HCT116 (cell line): ENCODE measurements at regions not wholly inside any gene's neighbourhood (a gene's known extent, or its start where the extent isn't known, plus 50 kb on each side); places are given as distances from the start of the nearest gene placed in this dataset.

Source experiments
- ATAC-seq: fragments of 200-7000 bp; cut with Tn5 transposase; 2 replicates; pipeline ENCODE4 v1.9.1; 2020; ENCODE audit warnings: mild to moderate bottlenecking, moderate library complexity
- BruUV-seq: library from RNA; stranded (reverse); fragments of 400-500 nt; replicated peaks from 2 replicates; lab custom pipeline; 2021; lab: Mats Ljungman, UMichigan
- CTCF ChIA-PET: fragments of 300-600 bp; sonication (Branson Sonifier 250); formaldehyde crosslinking; loops from one replicate; lab custom pipeline; 2021; ENCODE audit warnings: antibody characterized with exemption; lab: Charles Lee
- POLR2A ChIA-PET: fragments of 300-600, 350-600 bp; sonication (Branson Sonifier 250); formaldehyde crosslinking; loops from one replicate; lab custom pipeline; 2021; ENCODE audit warnings: antibody characterized with exemption; lab: Charles Lee
- RAD21 ChIA-PET, 2 experiments: fragments of 300-600 bp; sonication (Branson Sonifier 250); formaldehyde crosslinking; loops; one replicate each; lab custom pipeline; 2023; ENCODE audit warnings: low total read pairs in 2 of 2; ENCODE audit not compliant: uncharacterized antibody in 2 of 2, unreplicated experiment in 2 of 2, low non-redundant PET in 1 of 2; lab: Charles Lee
- DNase-seq: peaks from one replicate; pipeline ENCODE4 v3.0.0-alpha.2; 2010; ENCODE audit warnings: low read depth, low spot score
- H2AFZ ChIP-seq: fragments of 200-600 bp; shearing (Covaris generic), sonication (generic); 2 replicates; pipeline ENCODE4 v1.6.1; 2017; ENCODE audit warnings: low read depth, mixed run types, mixed read lengths, antibody characterized with exemption, low read length; ENCODE audit not compliant: poor library complexity, severe bottlenecking
- H3K27ac ChIP-seq: 2 replicates; pipeline ENCODE4 v1.5.1; 2012; ENCODE audit warnings: low read depth, low read length
- H3K27me3 ChIP-seq: fragments of 200-600 bp; sonication (generic); 2 replicates; pipeline ENCODE4 v1.6.1; 2016; ENCODE audit warnings: mixed run types, low read length, mixed read lengths; ENCODE audit not compliant: insufficient read depth
- H3K36me3 ChIP-seq, 2 experiments: fragments of 200-500 bp in 1 of 2; fragments of 200-600 bp in 1 of 2; sonication (Bioruptor generic) in 1 of 2; sonication (generic) in 1 of 2; 2 replicates each; pipeline versions ENCODE4 v1.5.1 to v1.6.1; 2014 to 2016; ENCODE audit warnings: low read length in 2 of 2, inconsistent platforms in 1 of 2, mixed read lengths in 1 of 2, mixed run types in 1 of 2; ENCODE audit not compliant: insufficient read depth in 2 of 2, control insufficient read depth in 1 of 2
- H3K4me1 ChIP-seq, 2 experiments: fragments of 200-600 bp in 1 of 2; sonication (generic) in 1 of 2; 2 replicates each; pipeline versions ENCODE4 v1.5.1 to v1.6.1; 2012 to 2017; ENCODE audit warnings: low read length in 2 of 2, inconsistent platforms in 1 of 2, mild to moderate bottlenecking in 1 of 2, mixed read lengths in 1 of 2, mixed run types in 1 of 2, moderate library complexity in 1 of 2; ENCODE audit not compliant: insufficient read depth in 2 of 2, control insufficient read depth in 1 of 2
- H3K4me2 ChIP-seq: fragments of 200-600 bp; sonication (generic); 2 replicates; pipeline ENCODE4 v1.6.1; 2017; ENCODE audit warnings: mixed run types, low read length, mixed read lengths
- H3K4me3 ChIP-seq, 2 experiments: fragments of 200-600 bp in 1 of 2; sonication (generic) in 1 of 2; replicated peaks in 1 of 2; 2 replicates each; pipeline ENCODE4 v1.5.1; 2011 to 2016; ENCODE audit warnings: low read length in 2 of 2, control low read depth in 1 of 2, low read depth in 1 of 2, mild to moderate bottlenecking in 1 of 2, mixed read lengths in 1 of 2, mixed run types in 1 of 2
- H3K79me2 ChIP-seq: fragments of 200-600 bp; sonication (generic); 2 replicates; pipeline ENCODE4 v1.6.1; 2017; ENCODE audit warnings: mild to moderate bottlenecking, mixed run types, low read length, moderate library complexity, mixed read lengths; ENCODE audit not compliant: insufficient read depth
- H3K9ac ChIP-seq: fragments of 200-600 bp; sonication (generic); 2 replicates; pipeline ENCODE4 v1.6.1; 2016; ENCODE audit warnings: low read length, mixed read lengths
- H3K9me2 ChIP-seq: fragments of 200-600 bp; sonication (generic), shearing (Covaris generic); 2 replicates; pipeline ENCODE4 v1.6.1; 2017; ENCODE audit warnings: mixed run types, mild to moderate bottlenecking, moderate library complexity; ENCODE audit not compliant: insufficient read depth
- H3K9me3 ChIP-seq, 2 experiments: fragments of 200-500 bp in 1 of 2; fragments of 200-600 bp in 1 of 2; sonication (Bioruptor generic) in 1 of 2; sonication (generic) in 1 of 2; 2 replicates each; pipeline ENCODE4 v1.6.1; 2014 to 2017; ENCODE audit warnings: low read length in 2 of 2, mixed read lengths in 2 of 2, inconsistent platforms in 1 of 2, low read depth in 1 of 2, mild to moderate bottlenecking in 1 of 2, mixed run types in 1 of 2, moderate library complexity in 1 of 2; ENCODE audit not compliant: control insufficient read depth in 1 of 2, insufficient read depth in 1 of 2
- H4K20me1 ChIP-seq: fragments of 200-600 bp; sonication (generic), shearing (Covaris generic); 2 replicates; pipeline ENCODE4 v1.6.1; 2017; ENCODE audit warnings: mixed run types, mild to moderate bottlenecking, moderate library complexity; ENCODE audit not compliant: insufficient read depth
- EZH2phosphoT487 ChIP-seq: fragments of 200-600 bp; IDR thresholded peaks from 2 replicates; pipeline ENCODE4 v1.6.1; 2018; ENCODE audit warnings: antibody characterized with exemption, borderline replicate concordance
- YY1 ChIP-seq: IDR thresholded peaks from 2 replicates; pipeline ENCODE4 v1.6.1; 2011; ENCODE audit warnings: low read length, low read depth, moderate library complexity, mild to moderate bottlenecking; ENCODE audit not compliant: insufficient replicate concordance; ENCODE audit errors: extremely low read depth
- ZFX ChIP-seq: fragments of 450-650 bp; IDR thresholded peaks from 2 replicates; pipeline ENCODE4 v1.6.1; 2017
- intact Hi-C: fragments of 100-400 bp; cut with micrococcal nuclease; formaldehyde crosslinking; loops from 2 replicates; pipeline ENCODE4 v1.10.0; 2022
- TF ChIP-seq, protein P1 (sequence below): IDR thresholded peaks from 2 replicates; pipeline ENCODE4 v1.6.1; 2011; ENCODE audit warnings: mild to moderate bottlenecking, low read length, moderate library complexity; ENCODE audit not compliant: insufficient replicate concordance; ENCODE audit errors: extremely low read depth
- TF ChIP-seq, protein P2 (sequence below), 3 experiments: fragments of 200-600 bp in 1 of 3; sonication (generic) in 1 of 3; IDR thresholded peaks in 2 of 3; conservative IDR thresholded peaks in 1 of 3; 2 replicates each; pipeline ENCODE4 v1.5.1; 2012 to 2017; ENCODE audit warnings: low read depth in 2 of 3, low read length in 2 of 3, antibody characterized with exemption in 1 of 3, borderline replicate concordance in 1 of 3, control low read depth in 1 of 3, mild to moderate bottlenecking in 1 of 3, mixed read lengths in 1 of 3, mixed run types in 1 of 3, moderate library complexity in 1 of 3; ENCODE audit not compliant: insufficient read depth in 1 of 3
- TF ChIP-seq, protein P3 (sequence below): IDR thresholded peaks from 2 replicates; pipeline ENCODE4 v1.6.1; 2012

DNA sequence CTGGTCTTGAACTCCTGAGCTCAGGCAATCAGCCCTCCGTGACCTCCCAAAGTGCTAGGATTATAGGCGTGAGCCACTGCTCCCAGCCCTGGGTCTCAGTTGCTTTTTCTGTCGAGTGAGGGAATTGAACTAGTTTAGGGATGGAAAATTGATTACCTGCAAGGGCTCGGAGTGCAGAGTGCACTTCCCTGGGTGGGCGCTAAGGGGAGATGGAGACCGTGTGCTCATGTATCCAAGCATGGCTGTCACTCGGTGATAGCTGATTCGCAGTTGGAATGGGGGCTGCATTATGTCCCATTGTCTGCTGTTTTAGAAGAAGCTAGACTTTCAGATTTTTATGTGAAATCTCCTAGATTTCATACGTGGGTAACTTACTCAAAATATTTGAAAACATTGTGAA lies 139.9 kb upstream of the RFC3 start:
- no peaks in the 10 kb centered on the region; the same call in 1 of the 2 replicates for H4K20me1 ChIP-seq
- H3K4me2 ChIP-seq, result no peak overlapping the region
- no peaks in the 10 kb centered on the region for H3K9me2 ChIP-seq
- TF ChIP-seq, protein P1, sequence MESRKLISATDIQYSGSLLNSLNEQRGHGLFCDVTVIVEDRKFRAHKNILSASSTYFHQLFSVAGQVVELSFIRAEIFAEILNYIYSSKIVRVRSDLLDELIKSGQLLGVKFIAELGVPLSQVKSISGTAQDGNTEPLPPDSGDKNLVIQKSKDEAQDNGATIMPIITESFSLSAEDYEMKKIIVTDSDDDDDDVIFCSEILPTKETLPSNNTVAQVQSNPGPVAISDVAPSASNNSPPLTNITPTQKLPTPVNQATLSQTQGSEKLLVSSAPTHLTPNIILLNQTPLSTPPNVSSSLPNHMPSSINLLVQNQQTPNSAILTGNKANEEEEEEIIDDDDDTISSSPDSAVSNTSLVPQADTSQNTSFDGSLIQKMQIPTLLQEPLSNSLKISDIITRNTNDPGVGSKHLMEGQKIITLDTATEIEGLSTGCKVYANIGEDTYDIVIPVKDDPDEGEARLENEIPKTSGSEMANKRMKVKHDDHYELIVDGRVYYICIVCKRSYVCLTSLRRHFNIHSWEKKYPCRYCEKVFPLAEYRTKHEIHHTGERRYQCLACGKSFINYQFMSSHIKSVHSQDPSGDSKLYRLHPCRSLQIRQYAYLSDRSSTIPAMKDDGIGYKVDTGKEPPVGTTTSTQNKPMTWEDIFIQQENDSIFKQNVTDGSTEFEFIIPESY, result no peak
- TF ChIP-seq EZH2phosphoT487 (no peak), ZFX (no peak), YY1 (no peak)
- TF ChIP-seq, protein P2, sequence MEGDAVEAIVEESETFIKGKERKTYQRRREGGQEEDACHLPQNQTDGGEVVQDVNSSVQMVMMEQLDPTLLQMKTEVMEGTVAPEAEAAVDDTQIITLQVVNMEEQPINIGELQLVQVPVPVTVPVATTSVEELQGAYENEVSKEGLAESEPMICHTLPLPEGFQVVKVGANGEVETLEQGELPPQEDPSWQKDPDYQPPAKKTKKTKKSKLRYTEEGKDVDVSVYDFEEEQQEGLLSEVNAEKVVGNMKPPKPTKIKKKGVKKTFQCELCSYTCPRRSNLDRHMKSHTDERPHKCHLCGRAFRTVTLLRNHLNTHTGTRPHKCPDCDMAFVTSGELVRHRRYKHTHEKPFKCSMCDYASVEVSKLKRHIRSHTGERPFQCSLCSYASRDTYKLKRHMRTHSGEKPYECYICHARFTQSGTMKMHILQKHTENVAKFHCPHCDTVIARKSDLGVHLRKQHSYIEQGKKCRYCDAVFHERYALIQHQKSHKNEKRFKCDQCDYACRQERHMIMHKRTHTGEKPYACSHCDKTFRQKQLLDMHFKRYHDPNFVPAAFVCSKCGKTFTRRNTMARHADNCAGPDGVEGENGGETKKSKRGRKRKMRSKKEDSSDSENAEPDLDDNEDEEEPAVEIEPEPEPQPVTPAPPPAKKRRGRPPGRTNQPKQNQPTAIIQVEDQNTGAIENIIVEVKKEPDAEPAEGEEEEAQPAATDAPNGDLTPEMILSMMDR (IDR thresholded peaks at IDR 0.05 in 2 of 3, conservative IDR thresholded peaks at IDR 0.05 in 1 of 3; ENCODE audit: borderline replicate concordance in 1 of 3, insufficient read depth in 1 of 3, low read depth in 2 of 3, low read length in 2 of 3), result peak in 1 of 3 experiments; percentile 14; a peak in 1 of 6 replicates
- TF ChIP-seq, protein P3, sequence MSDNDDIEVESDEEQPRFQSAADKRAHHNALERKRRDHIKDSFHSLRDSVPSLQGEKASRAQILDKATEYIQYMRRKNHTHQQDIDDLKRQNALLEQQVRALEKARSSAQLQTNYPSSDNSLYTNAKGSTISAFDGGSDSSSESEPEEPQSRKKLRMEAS, result no peak
- no peak overlapping the region for H3K9ac ChIP-seq
- 0 out of 4 replicates have a peak, but pooled peaks cover 0 to 4% of the 10 kb centered on the region in 2 experiments for H3K4me1 ChIP-seq
- H3K36me3 ChIP-seq, result no peaks in the 10 kb centered on the region
- H3K27ac ChIP-seq, result no peak overlapping the region
- RAD21 ChIA-PET, result no interaction called here
- H3K4me3 ChIP-seq, result no peak overlapping the region
- H2AFZ ChIP-seq, result no peak overlapping the region
- no peaks in the 10 kb centered on the region for H3K9me3 ChIP-seq
- H3K79me2 ChIP-seq, result no peaks in the 10 kb centered on the region
- no peaks in the 10 kb centered on the region for H3K27me3 ChIP-seq
- CTCF ChIA-PET, result no interaction called here
- POLR2A ChIA-PET, result no interaction called here
- intact Hi-C loops, result loop anchor here (5.0 kb wide), 1 partner anchor 1209 kb away; no protein-coding TSS in a partner anchor
- 0 out of 2 replicates have a peak, but pooled peaks have one; percentile 48 for ATAC-seq
- DNase-seq, result no peak
- no TSS peak for BruUV-seq
